ENCODE measurements at regions not wholly inside any gene's neighbourhood (a gene's known extent, or its start where the extent isn't known, plus 50 kb on each side); places are given as distances from the start of the nearest gene placed in this dataset.

- TF ChIP-seq CTCF (conservative IDR thresholded peaks at IDR 0.05; ENCODE audit: low read depth in 2 of 2) (no peak), EZH2 (IDR thresholded peaks at IDR 0.05; ENCODE audit: low read depth, unreplicated experiment) (no peak), CREB1 (CRISPR knock-in tag; IDR thresholded peaks at IDR 0.05; ENCODE audit: low read depth) (no peak), REST (IDR thresholded peaks at IDR 0.05; ENCODE audit: unreplicated experiment) (no peak), STAT1 (IDR thresholded peaks at IDR 0.05; ENCODE audit: unreplicated experiment) (no peak), POLR2AphosphoS5 (IDR thresholded peaks at IDR 0.05; ENCODE audit: low read depth) (no peak)
Observed at GRCh38 chr6:114998492-114998891, 655.7 kb upstream of the HS3ST5 start.

Measured in GM23338 (cell line).